NCI-H69 (cell line): ENCODE measurements at regions not wholly inside any gene's neighbourhood (a gene's known extent, or its start where the extent isn't known, plus 50 kb on each side); places are given as distances from the start of the nearest gene placed in this dataset.
A peak's percentile ranks its signal among the peaks of the same experiment; 100 is the strongest.
"Not testable (repeated sequence)": the region's sequence is repeated elsewhere in the genome, so short reads cannot be mapped to it uniquely, and the experiment has no call there.

Experiments used
- DNase-seq: peaks from one replicate; lab custom pipeline; 2025; lab: John Stamatoyannopoulos, UW

- no peak for DNase-seq
Measured at GRCh38 chr5:85395526-85395925, 1010.8 kb upstream of the EDIL3 start.

GRCh38 chr5:85397451-85397850 is 1012.8 kb upstream of the EDIL3 start:
- no peak for DNase-seq

GRCh38 chr5:85428426-85428934 is 1043.8 kb upstream of the EDIL3 start:
- DNase-seq, result no peak

GRCh38 chr5:85431726-85432125 is 1047.0 kb upstream of the EDIL3 start:
- DNase-seq, result not testable (repeated sequence)

GRCh38 chr5:85441156-85441555 is 1056.5 kb upstream of the EDIL3 start:
- DNase-seq, result peak; percentile 82

GRCh38 chr5:85441853-85442252 is 1057.2 kb upstream of the EDIL3 start:
- peak; percentile 78 for DNase-seq

- no peak for DNase-seq
Measured at GRCh38 chr5:85452322-85453025, 1067.8 kb upstream of the EDIL3 start.

- DNase-seq, result no peak
Measured at GRCh38 chr5:85453026-85453349, 1068.3 kb upstream of the EDIL3 start.

GRCh38 chr5:85458319-85458718 is 1073.6 kb upstream of the EDIL3 start:
- DNase-seq, result no peak

GRCh38 chr5:85462957-85463356 is 1078.3 kb upstream of the EDIL3 start:
- DNase-seq, result peak; percentile 13

- DNase-seq, result no peak
Measured at GRCh38 chr5:85466423-85466822, 1081.7 kb upstream of the EDIL3 start.

- no peak for DNase-seq
Measured at GRCh38 chr5:85472749-85473148, 1088.1 kb upstream of the EDIL3 start.

GRCh38 chr5:85475151-85475550 is 1090.5 kb upstream of the EDIL3 start:
- DNase-seq, result not testable (repeated sequence)

- DNase-seq, result no peak
Measured at GRCh38 chr5:85476617-85477016, 1091.9 kb upstream of the EDIL3 start.

- DNase-seq, result no peak
Measured at GRCh38 chr5:85479849-85480248, 1095.2 kb upstream of the EDIL3 start.

GRCh38 chr5:85484982-85485574 is 1100.4 kb upstream of the EDIL3 start:
- peak; percentile 19 for DNase-seq

- DNase-seq, result no peak
Measured at GRCh38 chr5:85488295-85488694, 1103.6 kb upstream of the EDIL3 start.

GRCh38 chr5:85500869-85501268 is 1116.2 kb upstream of the EDIL3 start:
- DNase-seq, result peak; percentile 20

GRCh38 chr5:85512896-85513295 is 1104.8 kb upstream of the COX7C start:
- DNase-seq, result peak; percentile 20

- no peak for DNase-seq
Measured at GRCh38 chr5:85515588-85515987, 1102.2 kb upstream of the COX7C start.

GRCh38 chr5:85517386-85517785 is 1100.4 kb upstream of the COX7C start:
- DNase-seq, result no peak

GRCh38 chr5:85533341-85534047 is 1084.2 kb upstream of the COX7C start:
- DNase-seq, result peak; percentile 90

- no peak for DNase-seq
Measured at GRCh38 chr5:85538362-85538761, 1079.4 kb upstream of the COX7C start.
